GM12874 (cell line): ENCODE measurements at regions not wholly inside any gene's neighbourhood (a gene's known extent, or its start where the extent isn't known, plus 50 kb on each side); places are given as distances from the start of the nearest gene placed in this dataset.

Source experiments
- CTCF ChIP-seq: IDR thresholded peaks from 2 replicates; pipeline ENCODE4 v1.5.1; 2011; ENCODE audit warnings: low read depth, mild to moderate bottlenecking, control low read depth, low read length, moderate library complexity; ENCODE audit not compliant: insufficient read depth

GRCh38 chr12:84502180-84502860 lies 410.3 kb downstream of the SLC6A15 start:
- no peak for TF ChIP-seq CTCF

GRCh38 chr12:84497819-84498218 lies 414.8 kb downstream of the SLC6A15 start:
- peak; percentile 45; the same call in 1 of the 2 replicates for TF ChIP-seq CTCF

GRCh38 chr12:84495711-84496110 lies 416.9 kb downstream of the SLC6A15 start:
- TF ChIP-seq CTCF = no peak

- no peak for TF ChIP-seq CTCF
Measured at GRCh38 chr12:84492351-84492883, 420.2 kb downstream of the SLC6A15 start.

- TF ChIP-seq CTCF = no peak
Measured at GRCh38 chr12:84484798-84485197, 427.8 kb downstream of the SLC6A15 start.

- TF ChIP-seq CTCF = no peak
Measured at GRCh38 chr12:84480803-84481202, 431.8 kb downstream of the SLC6A15 start.

GRCh38 chr12:84470361-84470760 lies 442.2 kb downstream of the SLC6A15 start:
- TF ChIP-seq CTCF = no peak

- no peak for TF ChIP-seq CTCF
Measured at GRCh38 chr12:84464616-84465015, 448.0 kb downstream of the SLC6A15 start.
